AG10803 (cell line): ENCODE measurements at regions not wholly inside any gene's neighbourhood (a gene's known extent, or its start where the extent isn't known, plus 50 kb on each side); places are given as distances from the start of the nearest gene placed in this dataset.

Experiments used
- DNase-seq: peaks from one replicate; pipeline ENCODE4 v3.0.0; 2010; ENCODE audit warnings: low read depth
- H3K4me3 ChIP-seq: 2 replicates; pipeline ENCODE4 v1.5.1; 2011; ENCODE audit warnings: mild to moderate bottlenecking, low read length, control low read depth
- TF ChIP-seq, protein P1 (sequence below): conservative IDR thresholded peaks from 2 replicates; pipeline ENCODE4 v1.5.1; 2011; ENCODE audit warnings: mild to moderate bottlenecking, low read length, control low read depth, inconsistent platforms

DNA sequence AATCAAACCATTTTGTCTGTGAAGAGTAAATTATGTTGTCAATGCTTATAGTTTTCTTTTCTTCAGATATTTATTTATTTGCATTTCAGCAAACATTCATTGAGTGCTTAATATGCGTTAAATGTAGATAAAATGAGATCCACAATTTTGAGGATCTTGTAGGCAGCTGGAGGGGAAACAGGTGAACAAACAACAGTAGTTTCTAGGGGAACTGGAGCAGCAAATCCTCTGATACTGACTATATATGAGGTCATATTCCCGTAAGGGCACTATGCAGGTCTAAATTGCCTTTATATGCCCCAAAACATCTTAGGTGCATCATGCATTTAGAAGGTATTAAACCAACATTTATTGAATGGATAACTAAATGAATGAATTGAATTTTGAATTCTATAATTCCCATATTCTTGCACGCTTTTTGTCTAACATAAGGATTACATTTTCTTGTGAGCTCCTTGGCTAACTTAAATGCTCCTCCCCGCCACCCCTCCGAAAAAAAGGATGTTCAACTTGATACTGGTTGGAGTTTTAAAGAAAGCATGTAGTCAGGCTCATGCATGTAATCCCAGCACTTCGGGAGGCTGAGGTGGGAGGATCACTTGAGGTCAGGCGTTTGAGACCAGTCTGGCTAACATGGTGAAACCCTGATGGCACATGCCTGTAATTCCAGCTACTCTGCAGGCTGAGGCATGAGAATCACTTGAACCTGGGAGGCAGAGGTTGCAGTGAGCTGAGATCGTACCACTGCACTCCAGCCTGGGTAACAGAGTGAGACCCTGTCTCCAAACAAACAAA, 299.8 kb downstream of the TMEM38B start:
- no peak for DNase-seq
- no peak overlapping the region for H3K4me3 ChIP-seq
- TF ChIP-seq, protein P1, sequence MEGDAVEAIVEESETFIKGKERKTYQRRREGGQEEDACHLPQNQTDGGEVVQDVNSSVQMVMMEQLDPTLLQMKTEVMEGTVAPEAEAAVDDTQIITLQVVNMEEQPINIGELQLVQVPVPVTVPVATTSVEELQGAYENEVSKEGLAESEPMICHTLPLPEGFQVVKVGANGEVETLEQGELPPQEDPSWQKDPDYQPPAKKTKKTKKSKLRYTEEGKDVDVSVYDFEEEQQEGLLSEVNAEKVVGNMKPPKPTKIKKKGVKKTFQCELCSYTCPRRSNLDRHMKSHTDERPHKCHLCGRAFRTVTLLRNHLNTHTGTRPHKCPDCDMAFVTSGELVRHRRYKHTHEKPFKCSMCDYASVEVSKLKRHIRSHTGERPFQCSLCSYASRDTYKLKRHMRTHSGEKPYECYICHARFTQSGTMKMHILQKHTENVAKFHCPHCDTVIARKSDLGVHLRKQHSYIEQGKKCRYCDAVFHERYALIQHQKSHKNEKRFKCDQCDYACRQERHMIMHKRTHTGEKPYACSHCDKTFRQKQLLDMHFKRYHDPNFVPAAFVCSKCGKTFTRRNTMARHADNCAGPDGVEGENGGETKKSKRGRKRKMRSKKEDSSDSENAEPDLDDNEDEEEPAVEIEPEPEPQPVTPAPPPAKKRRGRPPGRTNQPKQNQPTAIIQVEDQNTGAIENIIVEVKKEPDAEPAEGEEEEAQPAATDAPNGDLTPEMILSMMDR: no peak

GRCh38 chr9:105994970-105995369, 300.6 kb downstream of the TMEM38B start:
- TF ChIP-seq, protein P1: no peak
- DNase-seq: peak; percentile 3
- H3K4me3 ChIP-seq: no peak overlapping the region

GRCh38 chr9:106017198-106017740, 322.9 kb downstream of the TMEM38B start:
- TF ChIP-seq, protein P1: no peak
- no peak overlapping the region for H3K4me3 ChIP-seq
- no peak for DNase-seq

DNA sequence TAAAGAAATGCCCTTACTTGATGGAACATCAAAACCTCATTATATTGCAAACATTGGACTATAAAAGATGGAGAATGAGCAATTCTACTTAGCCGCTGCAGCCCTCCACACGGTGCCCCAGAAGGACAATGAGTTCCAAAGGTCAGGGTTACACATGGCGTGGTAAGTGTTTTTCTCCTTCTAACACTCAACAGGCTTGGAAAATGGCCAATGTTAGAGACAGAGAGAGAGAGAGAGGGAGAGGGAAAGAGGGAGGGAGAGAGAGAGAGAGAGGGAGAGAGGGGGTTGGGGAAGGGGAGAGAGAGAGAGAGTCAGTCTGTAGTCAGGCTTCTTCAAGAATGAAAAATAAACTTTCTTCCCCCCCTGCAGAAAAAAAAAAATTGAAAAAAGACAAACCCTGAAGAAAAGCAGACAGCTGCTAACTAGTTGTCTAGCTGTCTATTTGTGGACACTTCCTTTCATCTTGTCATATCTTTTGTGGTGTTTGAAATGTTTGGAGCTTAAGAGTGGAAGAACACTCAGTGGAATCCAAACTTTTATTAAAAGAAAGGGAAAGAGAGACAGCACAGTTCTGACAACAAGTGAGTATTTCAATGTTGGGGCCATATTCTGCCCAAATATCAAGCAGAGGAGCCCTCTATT, 324.8 kb downstream of the TMEM38B start:
- no peak for DNase-seq
- no peak overlapping the region for H3K4me3 ChIP-seq
- TF ChIP-seq, protein P1: no peak

- no peak overlapping the region for H3K4me3 ChIP-seq
Measured at GRCh38 chr9:106019702-106020101, 325.4 kb downstream of the TMEM38B start.

GRCh38 chr9:106020186-106020585, 325.8 kb downstream of the TMEM38B start:
- no peak overlapping the region for H3K4me3 ChIP-seq
- TF ChIP-seq, protein P1: no peak
- no peak for DNase-seq

More at GRCh38 chr9:106019702-106020101, 325.4 kb downstream of the TMEM38B start:
- TF ChIP-seq, protein P1: no peak
- no peak for DNase-seq
